ENCODE measurements at regions not wholly inside any gene's neighbourhood (a gene's known extent, or its start where the extent isn't known, plus 50 kb on each side); places are given as distances from the start of the nearest gene placed in this dataset.

DNA sequence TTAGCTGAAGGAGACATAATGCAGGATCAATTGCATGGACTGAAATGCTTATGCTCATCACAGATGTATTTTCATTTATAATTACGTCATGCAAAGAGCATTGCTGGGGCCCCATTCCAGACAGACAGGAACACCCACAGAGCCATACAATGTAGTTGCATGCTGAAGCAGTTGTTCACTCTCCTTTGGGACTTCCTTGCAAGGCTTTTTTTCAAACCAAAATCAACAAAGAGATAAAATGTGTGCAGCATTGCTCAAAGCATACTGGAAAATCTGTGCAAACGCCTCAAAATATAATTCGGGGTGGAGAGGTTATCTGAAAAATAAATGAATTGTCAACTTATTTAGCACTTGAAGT lies 463.2 kb downstream of the CDH2 start:
- ChIA-PET POLR2A (ENCODE audit: unreplicated experiment) (no interaction called here), CTCF (no interaction called here)
- Histone ChIP-seq H4K20me1 (ENCODE audit: insufficient read depth) (no peaks in the 10 kb centered on the region), H3K9me2 (ENCODE audit: insufficient read depth) (no peaks in the 10 kb centered on the region), H3K9me3 (ENCODE audit: insufficient read depth, low read depth) (no peaks in the 10 kb centered on the region), H3K4me3 (no peak overlapping the region), H3F3A (ENCODE audit: insufficient read depth, low read depth) (no peaks in the 10 kb centered on the region), H2AFZ (no peak overlapping the region), H3K4me1 (replicated peaks; ENCODE audit: insufficient read depth) (no peaks in the 10 kb centered on the region), H3K4me2 (no peak overlapping the region), H3K79me2 (ENCODE audit: low read depth) (no peaks in the 10 kb centered on the region), H3K36me3 (ENCODE audit: low read depth) (no peaks in the 10 kb centered on the region), H3K27ac (no peak overlapping the region), H3K27me3 (ENCODE audit: insufficient read depth, low read depth) (no peaks in the 10 kb centered on the region)
- BruUV-seq (replicated peaks) = no TSS peak
- no peak for TF ChIP-seq EZH2 (IDR thresholded peaks at IDR 0.05; ENCODE audit: low read depth)
- TF ChIP-seq, protein P1, sequence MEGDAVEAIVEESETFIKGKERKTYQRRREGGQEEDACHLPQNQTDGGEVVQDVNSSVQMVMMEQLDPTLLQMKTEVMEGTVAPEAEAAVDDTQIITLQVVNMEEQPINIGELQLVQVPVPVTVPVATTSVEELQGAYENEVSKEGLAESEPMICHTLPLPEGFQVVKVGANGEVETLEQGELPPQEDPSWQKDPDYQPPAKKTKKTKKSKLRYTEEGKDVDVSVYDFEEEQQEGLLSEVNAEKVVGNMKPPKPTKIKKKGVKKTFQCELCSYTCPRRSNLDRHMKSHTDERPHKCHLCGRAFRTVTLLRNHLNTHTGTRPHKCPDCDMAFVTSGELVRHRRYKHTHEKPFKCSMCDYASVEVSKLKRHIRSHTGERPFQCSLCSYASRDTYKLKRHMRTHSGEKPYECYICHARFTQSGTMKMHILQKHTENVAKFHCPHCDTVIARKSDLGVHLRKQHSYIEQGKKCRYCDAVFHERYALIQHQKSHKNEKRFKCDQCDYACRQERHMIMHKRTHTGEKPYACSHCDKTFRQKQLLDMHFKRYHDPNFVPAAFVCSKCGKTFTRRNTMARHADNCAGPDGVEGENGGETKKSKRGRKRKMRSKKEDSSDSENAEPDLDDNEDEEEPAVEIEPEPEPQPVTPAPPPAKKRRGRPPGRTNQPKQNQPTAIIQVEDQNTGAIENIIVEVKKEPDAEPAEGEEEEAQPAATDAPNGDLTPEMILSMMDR (conservative IDR thresholded peaks at IDR 0.05) = no peak
- DNase-seq = no peak
- intact Hi-C loops (cut with micrococcal nuclease; ENCODE audit: unreplicated experiment) = no loop called here

DNA sequence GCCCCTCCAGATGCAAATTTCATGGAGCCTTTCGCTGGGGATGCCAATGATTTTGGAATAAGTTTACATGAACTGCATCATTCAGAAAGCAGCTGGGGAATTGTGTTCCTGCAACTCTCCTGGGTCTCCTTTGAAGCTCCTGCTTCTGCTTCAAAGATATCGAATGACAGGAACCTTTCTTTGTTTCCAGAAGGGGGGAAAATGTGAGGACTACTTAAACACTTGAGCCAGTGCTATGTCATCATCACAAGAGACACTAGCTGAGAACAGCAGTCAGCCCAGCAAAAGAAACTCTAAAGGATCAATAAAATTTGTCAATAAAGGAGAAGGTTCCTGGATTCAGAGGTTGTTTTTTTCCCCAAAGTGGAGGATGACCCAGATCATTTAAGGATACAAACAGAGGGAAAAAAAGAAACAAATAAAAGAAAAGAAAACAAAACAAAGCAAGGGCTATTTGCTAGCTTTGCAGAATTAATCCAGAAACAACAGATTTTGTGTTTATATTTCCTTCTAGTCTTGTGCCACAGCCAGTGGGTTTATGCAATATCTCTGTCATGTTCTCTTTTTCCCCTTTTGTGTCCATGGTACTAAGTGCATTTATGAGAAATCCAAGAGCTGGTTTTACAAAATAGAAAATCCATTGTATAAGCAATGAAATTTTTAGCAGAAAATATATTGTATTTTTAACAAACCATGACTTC lies 463.7 kb downstream of the CDH2 start:
- intact Hi-C loops (cut with micrococcal nuclease; ENCODE audit: unreplicated experiment) = no loop called here
- no peak for DNase-seq
- Histone ChIP-seq H3F3A (ENCODE audit: insufficient read depth, low read depth) (no peaks in the 10 kb centered on the region), H2AFZ (no peak overlapping the region), H3K9me2 (ENCODE audit: insufficient read depth) (no peaks in the 10 kb centered on the region), H3K4me3 (no peak overlapping the region), H3K79me2 (ENCODE audit: low read depth) (no peaks in the 10 kb centered on the region), H3K27ac (no peak overlapping the region), H3K4me1 (replicated peaks; ENCODE audit: insufficient read depth) (no peaks in the 10 kb centered on the region), H4K20me1 (ENCODE audit: insufficient read depth) (no peaks in the 10 kb centered on the region), H3K36me3 (ENCODE audit: low read depth) (no peaks in the 10 kb centered on the region), H3K4me2 (no peak overlapping the region), H3K27me3 (ENCODE audit: insufficient read depth, low read depth) (no peaks in the 10 kb centered on the region), H3K9me3 (ENCODE audit: insufficient read depth, low read depth) (no peaks in the 10 kb centered on the region)
- no TSS peak for BruUV-seq (replicated peaks)
- ChIA-PET POLR2A (ENCODE audit: unreplicated experiment) (no interaction called here), CTCF (no interaction called here)
- no peak for TF ChIP-seq EZH2 (IDR thresholded peaks at IDR 0.05; ENCODE audit: low read depth)
- TF ChIP-seq, protein P1 (conservative IDR thresholded peaks at IDR 0.05) = no peak

DNA sequence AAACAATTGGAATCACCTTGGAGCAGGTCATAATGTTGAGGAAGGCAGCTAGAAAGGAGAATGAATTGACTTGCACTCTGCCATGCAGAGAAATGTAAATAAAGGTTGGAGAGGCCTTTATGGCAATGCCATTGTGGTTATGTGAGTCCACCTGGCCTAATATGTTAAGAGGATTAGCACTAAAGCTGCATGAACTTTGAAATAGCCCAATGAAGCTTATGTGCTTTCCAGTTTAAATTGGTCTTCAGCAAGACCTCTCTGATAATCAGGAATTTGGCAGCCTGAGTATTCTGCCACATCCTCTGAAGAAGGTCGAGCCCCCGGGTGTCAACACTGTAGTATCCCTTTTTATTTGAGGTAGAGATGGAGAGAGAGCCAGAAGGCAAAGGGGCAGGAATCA lies 464.9 kb downstream of the CDH2 start:
- Histone ChIP-seq H4K20me1 (ENCODE audit: insufficient read depth) (no peaks in the 10 kb centered on the region), H3K36me3 (ENCODE audit: low read depth) (no peaks in the 10 kb centered on the region), H3K27ac (no peak overlapping the region), H3K27me3 (ENCODE audit: insufficient read depth, low read depth) (no peaks in the 10 kb centered on the region), H3K4me3 (no peak overlapping the region), H3K4me2 (no peak overlapping the region), H3F3A (ENCODE audit: insufficient read depth, low read depth) (no peaks in the 10 kb centered on the region), H3K9me3 (ENCODE audit: insufficient read depth, low read depth) (no peaks in the 10 kb centered on the region), H3K9me2 (ENCODE audit: insufficient read depth) (no peaks in the 10 kb centered on the region), H3K4me1 (replicated peaks; ENCODE audit: insufficient read depth) (no peaks in the 10 kb centered on the region), H2AFZ (no peak overlapping the region), H3K79me2 (ENCODE audit: low read depth) (no peaks in the 10 kb centered on the region)
- no peak for TF ChIP-seq EZH2 (IDR thresholded peaks at IDR 0.05; ENCODE audit: low read depth)
- TF ChIP-seq, protein P1 (conservative IDR thresholded peaks at IDR 0.05) = no peak
- intact Hi-C loops (cut with micrococcal nuclease; ENCODE audit: unreplicated experiment) = no loop called here
- no peak for DNase-seq
- CTCF ChIA-PET = no interaction called here
- POLR2A ChIA-PET (ENCODE audit: unreplicated experiment) = no interaction called here
- BruUV-seq (replicated peaks) = no TSS peak

Measured in PC-9 (cell line).